ENCODE measurements at regions not wholly inside any gene's neighbourhood (a gene's known extent, or its start where the extent isn't known, plus 50 kb on each side); places are given as distances from the start of the nearest gene placed in this dataset.

DNA sequence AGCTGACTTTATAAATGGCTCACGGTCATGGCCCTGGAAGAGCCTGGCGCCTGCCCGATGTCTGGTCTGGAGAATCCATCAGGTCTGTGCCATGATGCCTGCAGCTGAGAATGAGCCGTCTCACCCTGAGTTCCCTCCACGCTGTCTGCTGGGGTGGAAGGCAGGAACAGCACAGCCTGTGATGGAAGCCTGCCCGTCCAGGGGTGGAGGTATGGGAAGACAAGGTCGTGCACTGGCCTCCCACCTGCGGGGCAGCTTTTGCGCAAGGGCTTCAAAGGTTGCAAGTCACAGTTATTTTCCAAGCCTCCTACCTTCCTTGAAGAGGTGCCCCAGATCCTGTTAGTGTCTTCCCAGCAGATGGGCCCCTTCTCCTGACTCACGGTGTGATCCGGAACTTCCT is 275.5 kb downstream of the FAM43A start:
- Mint-ChIP-seq H3K4me3 (ENCODE audit: unreplicated experiment) (no peak overlapping the region), H3K9me3 (ENCODE audit: unreplicated experiment) (no peaks in the 10 kb centered on the region), H3K4me1 (ENCODE audit: low read depth, unreplicated experiment) (peaks cover 3% of the 10 kb centered on the region), H3K27me3 (ENCODE audit: unreplicated experiment) (peaks cover 2% of the 10 kb centered on the region), H3K36me3 (ENCODE audit: unreplicated experiment) (no peaks in the 10 kb centered on the region), H3K27ac (ENCODE audit: unreplicated experiment) (no peak overlapping the region)
- TF ChIP-seq, protein P1, sequence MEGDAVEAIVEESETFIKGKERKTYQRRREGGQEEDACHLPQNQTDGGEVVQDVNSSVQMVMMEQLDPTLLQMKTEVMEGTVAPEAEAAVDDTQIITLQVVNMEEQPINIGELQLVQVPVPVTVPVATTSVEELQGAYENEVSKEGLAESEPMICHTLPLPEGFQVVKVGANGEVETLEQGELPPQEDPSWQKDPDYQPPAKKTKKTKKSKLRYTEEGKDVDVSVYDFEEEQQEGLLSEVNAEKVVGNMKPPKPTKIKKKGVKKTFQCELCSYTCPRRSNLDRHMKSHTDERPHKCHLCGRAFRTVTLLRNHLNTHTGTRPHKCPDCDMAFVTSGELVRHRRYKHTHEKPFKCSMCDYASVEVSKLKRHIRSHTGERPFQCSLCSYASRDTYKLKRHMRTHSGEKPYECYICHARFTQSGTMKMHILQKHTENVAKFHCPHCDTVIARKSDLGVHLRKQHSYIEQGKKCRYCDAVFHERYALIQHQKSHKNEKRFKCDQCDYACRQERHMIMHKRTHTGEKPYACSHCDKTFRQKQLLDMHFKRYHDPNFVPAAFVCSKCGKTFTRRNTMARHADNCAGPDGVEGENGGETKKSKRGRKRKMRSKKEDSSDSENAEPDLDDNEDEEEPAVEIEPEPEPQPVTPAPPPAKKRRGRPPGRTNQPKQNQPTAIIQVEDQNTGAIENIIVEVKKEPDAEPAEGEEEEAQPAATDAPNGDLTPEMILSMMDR (IDR thresholded peaks at IDR 0.05; ENCODE audit: partially characterized antibody, unreplicated experiment) = no peak
- DNase-seq = no peak

DNA sequence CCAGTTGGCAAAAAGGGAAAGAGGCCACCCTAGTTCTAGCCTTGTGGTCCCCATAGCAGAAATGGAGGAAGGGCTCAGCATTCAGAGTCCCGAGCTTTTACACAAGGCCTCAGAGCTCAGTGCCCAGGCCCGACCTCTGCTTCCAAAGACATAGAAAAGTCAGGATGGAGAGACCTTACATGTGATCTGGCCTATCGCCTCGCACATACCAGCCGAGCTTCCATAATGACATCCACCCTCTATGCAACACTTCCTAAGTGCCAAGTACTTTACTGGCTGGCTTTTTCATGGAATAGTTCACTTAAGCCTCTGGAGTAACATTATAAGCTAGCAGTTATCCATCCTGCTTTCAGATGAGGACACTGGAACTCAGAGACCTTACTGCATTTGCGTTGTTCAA is 275.9 kb downstream of the FAM43A start:
- TF ChIP-seq, protein P1 (IDR thresholded peaks at IDR 0.05; ENCODE audit: partially characterized antibody, unreplicated experiment) = no peak
- H3K27me3 Mint-ChIP-seq (ENCODE audit: unreplicated experiment) = peaks cover 2% of the 10 kb centered on the region
- H3K9me3 Mint-ChIP-seq (ENCODE audit: unreplicated experiment) = no peaks in the 10 kb centered on the region
- H3K36me3 Mint-ChIP-seq (ENCODE audit: unreplicated experiment) = no peaks in the 10 kb centered on the region
- no peak overlapping the region for H3K4me3 Mint-ChIP-seq (ENCODE audit: unreplicated experiment)
- H3K4me1 Mint-ChIP-seq (ENCODE audit: low read depth, unreplicated experiment) = peaks cover 3% of the 10 kb centered on the region
- no peak for DNase-seq
- H3K27ac Mint-ChIP-seq (ENCODE audit: unreplicated experiment) = no peak overlapping the region

DNA sequence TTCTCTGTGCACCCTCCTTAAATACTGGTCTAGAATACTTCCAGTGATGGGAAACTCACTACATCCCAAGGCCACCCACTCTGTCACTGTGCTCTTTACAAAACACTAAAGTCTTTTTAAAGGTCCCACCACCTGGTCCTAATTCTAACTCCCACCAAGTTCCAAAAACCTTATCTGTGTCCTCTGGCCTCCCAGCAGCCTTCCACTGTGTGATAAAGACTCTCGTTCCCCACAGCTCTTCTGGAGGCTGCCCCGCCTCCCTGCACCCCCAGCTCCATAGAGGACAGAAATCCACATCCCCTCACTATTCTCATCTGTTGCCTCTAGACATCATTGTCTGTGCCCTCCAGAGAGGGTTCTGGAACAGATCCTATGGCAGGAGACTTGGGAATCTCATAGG is 276.4 kb downstream of the FAM43A start:
- H3K4me1 Mint-ChIP-seq (ENCODE audit: low read depth, unreplicated experiment) = peaks cover 6% of the 10 kb centered on the region
- H3K27me3 Mint-ChIP-seq (ENCODE audit: unreplicated experiment) = peaks cover 2% of the 10 kb centered on the region
- H3K9me3 Mint-ChIP-seq (ENCODE audit: unreplicated experiment) = no peaks in the 10 kb centered on the region

DNA sequence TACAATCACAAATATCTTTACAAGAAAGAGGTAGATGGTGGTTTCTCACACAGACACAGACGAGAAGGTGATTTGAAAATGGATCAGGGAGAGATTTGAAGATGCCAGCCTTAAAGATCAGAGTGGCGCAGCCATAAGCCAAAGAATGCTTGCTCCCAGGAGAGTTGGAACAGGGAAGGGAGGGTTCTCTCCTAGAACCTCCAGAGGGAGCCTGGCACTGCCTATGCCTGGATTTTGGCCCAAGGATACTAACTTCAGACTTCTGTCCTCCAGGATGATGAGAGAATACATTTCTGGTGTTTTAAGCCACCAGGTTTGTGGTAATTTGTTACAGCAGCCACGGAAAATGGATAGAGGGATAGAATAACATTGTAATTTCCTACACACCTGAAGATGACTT is 279.1 kb downstream of the FAM43A start:
- Mint-ChIP-seq H3K27ac (ENCODE audit: unreplicated experiment) (no peak overlapping the region), H3K4me3 (ENCODE audit: unreplicated experiment) (no peak overlapping the region), H3K4me1 (ENCODE audit: low read depth, unreplicated experiment) (peaks cover 10% of the 10 kb centered on the region), H3K36me3 (ENCODE audit: unreplicated experiment) (no peaks in the 10 kb centered on the region), H3K27me3 (ENCODE audit: unreplicated experiment) (peaks cover 2% of the 10 kb centered on the region), H3K9me3 (ENCODE audit: unreplicated experiment) (no peaks in the 10 kb centered on the region)
- no peak for DNase-seq
- TF ChIP-seq, protein P1 (IDR thresholded peaks at IDR 0.05; ENCODE audit: partially characterized antibody, unreplicated experiment) = no peak

More for the DNA sequence above, 276.4 kb downstream of the FAM43A start:
- H3K4me3 Mint-ChIP-seq (ENCODE audit: unreplicated experiment) = no peak overlapping the region
- no peak overlapping the region for H3K27ac Mint-ChIP-seq (ENCODE audit: unreplicated experiment)
- TF ChIP-seq, protein P1 (IDR thresholded peaks at IDR 0.05; ENCODE audit: partially characterized antibody, unreplicated experiment) = no peak
- no peaks in the 10 kb centered on the region for H3K36me3 Mint-ChIP-seq (ENCODE audit: unreplicated experiment)
- no peak for DNase-seq

DNA sequence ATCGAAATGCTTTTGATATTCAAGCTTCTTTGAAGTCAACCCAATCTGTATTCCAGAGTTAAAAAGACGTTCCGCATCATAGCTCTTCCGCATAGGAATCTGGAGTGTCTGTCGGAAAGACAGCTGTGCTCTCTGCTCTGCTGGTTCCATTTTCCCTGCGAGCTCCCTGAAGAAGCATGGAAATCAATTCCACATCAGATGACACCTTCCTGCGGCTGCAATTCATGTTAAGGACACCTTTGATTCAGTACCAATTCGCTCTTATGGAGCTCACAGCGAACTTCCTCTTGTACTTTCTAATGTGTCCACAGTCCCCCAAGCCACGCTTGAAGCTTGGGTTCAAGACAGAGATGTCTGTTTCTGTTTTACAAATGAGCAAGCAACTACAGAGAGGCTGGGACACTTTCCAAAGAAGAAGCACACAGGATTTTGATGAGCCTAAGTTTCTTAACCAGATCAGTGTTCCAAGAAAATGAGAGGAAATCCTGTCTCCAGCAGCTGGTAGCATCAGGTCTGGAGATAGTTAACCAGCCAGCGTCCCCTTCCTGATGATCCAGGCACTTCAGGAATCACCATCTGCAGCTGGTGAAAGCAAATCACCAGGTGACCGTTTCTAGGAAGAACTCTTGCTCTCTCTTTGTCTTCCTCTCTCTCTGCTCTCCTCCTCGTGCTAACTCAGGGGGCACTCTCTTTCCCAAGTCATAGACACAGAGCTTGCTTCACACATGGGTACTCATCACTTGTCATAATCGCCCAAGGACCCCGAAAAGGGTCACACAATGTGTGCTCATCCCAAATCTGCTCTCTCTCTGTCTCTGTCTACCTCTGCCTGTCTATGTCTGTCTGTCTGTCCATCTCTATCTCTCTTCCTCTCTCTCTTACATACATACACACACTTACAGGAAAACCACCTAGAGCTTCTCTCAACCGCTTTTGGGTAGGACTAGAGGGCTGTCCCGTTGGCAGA is 281.8 kb downstream of the FAM43A start:
- DNase-seq = no peak
- Mint-ChIP-seq H3K36me3 (ENCODE audit: unreplicated experiment) (peaks cover 6% of the 10 kb centered on the region), H3K27ac (ENCODE audit: unreplicated experiment) (no peak overlapping the region), H3K27me3 (ENCODE audit: unreplicated experiment) (no peaks in the 10 kb centered on the region), H3K4me3 (ENCODE audit: unreplicated experiment) (no peak overlapping the region), H3K9me3 (ENCODE audit: unreplicated experiment) (peaks cover 5% of the 10 kb centered on the region), H3K4me1 (ENCODE audit: low read depth, unreplicated experiment) (peaks cover 10% of the 10 kb centered on the region)
- TF ChIP-seq, protein P1 (IDR thresholded peaks at IDR 0.05; ENCODE audit: partially characterized antibody, unreplicated experiment) = no peak

All from glutamatergic neuron (in vitro differentiated cells).